Dendritic cell treated with granulocyte-macrophage colony-stimulating factor and Interleukin-4, amounts not matched to agents 40 ng/mL and 50 ng/mL, for 4 days (primary cell): ENCODE measurements at regions not wholly inside any gene's neighbourhood (a gene's known extent, or its start where the extent isn't known, plus 50 kb on each side); places are given as distances from the start of the nearest gene placed in this dataset.

ENCODE experiments used
- H3K27ac Mint-ChIP-seq: one replicate; pipeline ENCODE4 v1.8.0; 2022; ENCODE audit warnings: mild to moderate bottlenecking, mixed read lengths
- H3K27me3 Mint-ChIP-seq: one replicate; pipeline ENCODE4 v1.8.0; 2022; ENCODE audit warnings: mild to moderate bottlenecking, mixed read lengths
- H3K36me3 Mint-ChIP-seq: one replicate; pipeline ENCODE4 v1.8.0; 2022; ENCODE audit warnings: low read depth, mixed read lengths
- H3K4me1 Mint-ChIP-seq: one replicate; pipeline ENCODE4 v1.8.0; 2022; ENCODE audit warnings: low read depth, mixed read lengths
- H3K4me3 Mint-ChIP-seq: one replicate; pipeline ENCODE4 v1.8.0; 2022; ENCODE audit warnings: mild to moderate bottlenecking, moderate library complexity, mixed read lengths
- H3K9me3 Mint-ChIP-seq: one replicate; pipeline ENCODE4 v1.8.0; 2022; ENCODE audit warnings: mixed read lengths
- intact Hi-C: fragments of 100-400 bp; cut with micrococcal nuclease; formaldehyde crosslinking; loops from one replicate; pipeline ENCODE4 v1.15.0; 2022

DNA sequence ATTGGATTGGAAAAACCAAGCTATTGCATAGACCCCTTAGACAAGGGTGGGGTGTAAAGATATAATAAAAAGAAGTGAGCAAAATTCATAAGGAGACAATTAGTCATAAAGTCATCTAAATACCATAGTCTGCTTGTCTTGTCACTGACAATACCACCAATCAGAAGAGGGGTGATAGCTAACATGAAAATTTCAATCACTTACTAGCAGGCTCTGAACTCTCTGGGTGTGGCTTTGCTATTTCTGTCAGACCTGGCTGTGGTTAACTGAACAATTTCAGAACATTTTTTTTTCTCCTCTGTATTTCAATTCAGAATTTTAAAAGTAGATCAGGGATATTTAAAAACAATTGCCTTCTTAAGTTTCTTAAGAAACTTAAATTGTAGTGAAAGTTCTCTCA is 158.5 kb upstream of the PRMT6 start:
- no peaks in the 10 kb centered on the region for H3K4me1 Mint-ChIP-seq
- H3K9me3 Mint-ChIP-seq: no peaks in the 10 kb centered on the region
- no peaks in the 10 kb centered on the region for H3K36me3 Mint-ChIP-seq
- no peaks in the 10 kb centered on the region for H3K27me3 Mint-ChIP-seq
- intact Hi-C loops: no loop called here
- no peak overlapping the region for H3K4me3 Mint-ChIP-seq
- H3K27ac Mint-ChIP-seq: no peak overlapping the region

GRCh38 chr1:106899644-106900043 is 156.8 kb upstream of the PRMT6 start:
- H3K4me1 Mint-ChIP-seq: no peaks in the 10 kb centered on the region
- H3K27me3 Mint-ChIP-seq: no peaks in the 10 kb centered on the region
- intact Hi-C loops: no loop called here
- H3K4me3 Mint-ChIP-seq: no peak overlapping the region
- no peak overlapping the region for H3K27ac Mint-ChIP-seq
- peaks cover 6% of the 10 kb centered on the region for H3K9me3 Mint-ChIP-seq
- no peaks in the 10 kb centered on the region for H3K36me3 Mint-ChIP-seq

- Mint-ChIP-seq H3K4me1 (no peaks in the 10 kb centered on the region), H3K36me3 (no peaks in the 10 kb centered on the region), H3K4me3 (no peak overlapping the region), H3K27me3 (no peaks in the 10 kb centered on the region), H3K27ac (no peak overlapping the region), H3K9me3 (peaks cover 18% of the 10 kb centered on the region)
- intact Hi-C loops: no loop called here
These were observed 148.7 kb upstream of the PRMT6 start for GRCh38 chr1:106907795-106908194.

DNA sequence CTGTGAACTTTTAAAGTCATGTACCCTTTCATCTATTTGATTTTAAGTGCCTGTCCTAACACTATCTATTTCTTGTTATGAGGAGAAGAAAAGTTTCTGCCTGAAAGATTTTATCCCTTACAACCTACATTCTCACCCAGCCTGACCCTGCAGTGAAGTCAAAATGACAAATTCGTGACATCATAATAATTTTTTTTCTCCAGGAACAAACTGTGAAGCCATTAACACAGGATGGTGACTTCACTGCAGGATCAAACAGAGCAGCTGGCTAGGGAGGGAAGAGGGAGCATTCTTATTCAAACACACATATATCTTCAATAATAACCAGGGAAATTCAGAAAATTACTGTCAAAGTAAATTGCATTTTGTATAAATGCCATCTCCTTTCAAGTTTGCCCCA is 147.8 kb upstream of the PRMT6 start:
- Mint-ChIP-seq H3K27ac (no peak overlapping the region), H3K4me3 (no peak overlapping the region), H3K9me3 (peaks cover 18% of the 10 kb centered on the region), H3K27me3 (no peaks in the 10 kb centered on the region), H3K36me3 (no peaks in the 10 kb centered on the region), H3K4me1 (no peaks in the 10 kb centered on the region)
- intact Hi-C loops: no loop called here

DNA sequence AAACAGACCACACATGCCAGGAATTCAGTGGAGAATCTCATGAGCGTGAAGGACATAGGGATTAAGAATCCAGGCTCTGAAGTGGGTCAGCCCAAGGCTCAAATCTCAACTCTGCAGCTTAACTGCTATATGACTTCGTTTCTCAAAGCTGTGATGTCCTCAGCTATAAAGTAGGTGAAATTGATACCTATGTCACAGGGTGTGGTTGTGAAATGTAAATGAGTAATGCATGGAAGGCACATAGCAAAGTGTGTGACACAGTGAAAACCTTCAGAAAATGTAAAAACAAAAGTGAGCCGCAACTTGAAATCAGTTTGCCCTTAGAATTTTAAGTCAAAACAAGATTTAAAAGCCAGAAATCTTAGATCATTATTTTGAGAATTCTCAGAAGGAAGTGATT is 145.7 kb upstream of the PRMT6 start:
- Mint-ChIP-seq H3K27ac (no peak overlapping the region), H3K9me3 (peaks cover 1% of the 10 kb centered on the region), H3K4me3 (no peak overlapping the region), H3K36me3 (no peaks in the 10 kb centered on the region), H3K27me3 (no peaks in the 10 kb centered on the region), H3K4me1 (no peaks in the 10 kb centered on the region)
- intact Hi-C loops: no loop called here

DNA sequence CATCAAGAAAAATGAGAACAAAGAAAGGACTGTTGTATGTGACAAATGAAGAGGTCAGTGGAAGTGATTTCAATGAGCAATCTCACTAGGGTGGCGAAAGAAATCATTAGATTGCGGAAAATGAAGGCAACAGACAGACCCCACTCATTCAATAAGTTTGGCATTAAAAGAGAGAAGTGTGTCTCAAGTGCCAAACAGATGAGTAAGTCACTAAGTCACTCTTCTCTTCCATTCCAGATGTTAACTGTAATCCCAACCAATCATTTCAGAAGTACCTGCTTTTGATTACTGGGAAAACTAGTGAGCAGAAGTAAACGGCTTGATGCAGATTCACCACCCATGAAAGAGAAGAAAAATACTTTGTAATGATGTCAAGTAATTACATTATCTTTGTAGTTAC is 144.3 kb upstream of the PRMT6 start:
- Mint-ChIP-seq H3K27me3 (no peaks in the 10 kb centered on the region), H3K4me3 (no peak overlapping the region), H3K27ac (no peak overlapping the region), H3K4me1 (no peaks in the 10 kb centered on the region), H3K9me3 (no peaks in the 10 kb centered on the region), H3K36me3 (no peaks in the 10 kb centered on the region)
- intact Hi-C loops: no loop called here

DNA sequence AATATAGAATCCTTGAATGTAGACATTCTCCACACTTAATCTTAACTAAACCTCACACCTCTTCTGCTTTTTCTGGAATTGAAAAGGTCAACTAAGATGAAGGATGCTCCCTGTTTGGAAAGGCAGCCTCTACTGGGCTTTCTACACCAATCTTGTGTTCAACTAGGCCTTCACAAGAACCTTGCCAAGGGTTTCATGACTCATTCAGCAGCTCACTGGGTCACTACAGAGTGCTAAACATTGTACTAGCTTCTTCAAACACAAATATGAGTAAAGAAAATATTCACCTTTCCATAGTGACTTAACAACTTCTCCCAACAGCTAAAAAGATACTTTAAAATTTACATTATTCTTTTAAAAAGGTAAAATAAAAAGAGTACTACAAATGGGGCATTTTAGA is 135.3 kb upstream of the PRMT6 start:
- no peaks in the 10 kb centered on the region for H3K36me3 Mint-ChIP-seq
- intact Hi-C loops: no loop called here

GRCh38 chr1:106924360-106924759 is 132.1 kb upstream of the PRMT6 start:
- Mint-ChIP-seq H3K4me1 (no peaks in the 10 kb centered on the region), H3K4me3 (no peak overlapping the region), H3K27ac (no peak overlapping the region), H3K27me3 (no peaks in the 10 kb centered on the region), H3K9me3 (peaks cover 9% of the 10 kb centered on the region), H3K36me3 (no peaks in the 10 kb centered on the region)
- intact Hi-C loops: no loop called here

More for the DNA sequence above, 135.3 kb upstream of the PRMT6 start:
- Mint-ChIP-seq H3K27ac (no peak overlapping the region), H3K27me3 (no peaks in the 10 kb centered on the region), H3K4me1 (no peaks in the 10 kb centered on the region), H3K4me3 (no peak overlapping the region), H3K9me3 (peaks cover 9% of the 10 kb centered on the region)

GRCh38 chr1:106925750-106926149 is 130.7 kb upstream of the PRMT6 start:
- H3K36me3 Mint-ChIP-seq: no peaks in the 10 kb centered on the region
- no peaks in the 10 kb centered on the region for H3K4me1 Mint-ChIP-seq
- H3K4me3 Mint-ChIP-seq: no peak overlapping the region
- H3K27ac Mint-ChIP-seq: no peak overlapping the region
- no peaks in the 10 kb centered on the region for H3K27me3 Mint-ChIP-seq
- intact Hi-C loops: no loop called here
- H3K9me3 Mint-ChIP-seq: peaks cover 9% of the 10 kb centered on the region

- H3K27me3 Mint-ChIP-seq: no peaks in the 10 kb centered on the region
- H3K4me1 Mint-ChIP-seq: no peaks in the 10 kb centered on the region
- no peak overlapping the region for H3K27ac Mint-ChIP-seq
- no peaks in the 10 kb centered on the region for H3K36me3 Mint-ChIP-seq
- H3K9me3 Mint-ChIP-seq: peaks cover 9% of the 10 kb centered on the region
- intact Hi-C loops: no loop called here
- H3K4me3 Mint-ChIP-seq: no peak overlapping the region
These were observed 129.5 kb upstream of the PRMT6 start for GRCh38 chr1:106926803-106927582.

DNA sequence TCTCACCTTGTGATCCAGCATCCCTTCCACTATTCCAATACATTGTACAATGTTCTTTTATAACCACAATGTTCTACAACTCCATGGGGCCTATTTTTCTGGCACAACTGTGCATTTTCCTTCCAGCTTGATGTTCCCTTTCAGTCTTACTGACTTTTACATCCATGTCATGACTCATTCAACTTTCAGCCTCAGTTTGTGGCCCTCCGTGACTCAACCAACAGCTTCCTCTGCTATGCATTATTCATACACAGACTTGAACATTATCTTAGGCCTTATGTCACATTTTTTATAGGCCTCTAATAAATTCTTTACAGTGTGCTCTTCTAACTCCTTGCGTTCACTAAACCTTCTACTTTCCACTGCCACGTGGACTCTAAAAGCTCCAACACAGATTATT is 119.4 kb upstream of the PRMT6 start:
- Mint-ChIP-seq H3K9me3 (peaks cover 27% of the 10 kb centered on the region), H3K4me3 (no peak overlapping the region), H3K27me3 (no peaks in the 10 kb centered on the region), H3K27ac (no peak overlapping the region), H3K4me1 (no peaks in the 10 kb centered on the region), H3K36me3 (no peaks in the 10 kb centered on the region)
- intact Hi-C loops: no loop called here

- intact Hi-C loops: no loop called here
- Mint-ChIP-seq H3K4me1 (no peaks in the 10 kb centered on the region), H3K27ac (no peak overlapping the region), H3K9me3 (no peaks in the 10 kb centered on the region), H3K4me3 (no peak overlapping the region), H3K36me3 (no peaks in the 10 kb centered on the region), H3K27me3 (no peaks in the 10 kb centered on the region)
These were observed 111.8 kb upstream of the PRMT6 start for GRCh38 chr1:106944721-106945120.

DNA sequence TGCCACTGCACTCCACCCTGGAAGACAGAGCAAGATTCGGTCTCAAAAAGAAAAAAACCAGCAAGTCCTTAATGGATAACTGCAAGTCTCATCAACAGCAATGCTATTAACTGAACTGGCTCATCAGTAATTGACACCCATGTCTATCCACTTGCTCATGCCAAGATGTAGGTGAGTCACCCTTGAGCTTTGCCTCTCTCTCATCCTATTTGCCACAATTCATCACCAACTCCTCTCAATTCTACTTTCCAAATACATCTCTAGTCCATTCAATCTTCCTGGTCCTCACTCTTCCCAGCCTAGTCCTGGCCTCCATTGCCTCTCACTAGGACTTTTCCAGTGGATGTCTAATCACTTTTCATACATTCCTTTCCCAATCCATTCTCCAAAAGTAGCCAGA is 103.7 kb upstream of the PRMT6 start:
- intact Hi-C loops: no loop called here
- no peak overlapping the region for H3K27ac Mint-ChIP-seq
- H3K4me1 Mint-ChIP-seq: no peaks in the 10 kb centered on the region
- H3K36me3 Mint-ChIP-seq: no peaks in the 10 kb centered on the region
- no peak overlapping the region for H3K4me3 Mint-ChIP-seq
- H3K27me3 Mint-ChIP-seq: no peaks in the 10 kb centered on the region
- H3K9me3 Mint-ChIP-seq: no peaks in the 10 kb centered on the region

DNA sequence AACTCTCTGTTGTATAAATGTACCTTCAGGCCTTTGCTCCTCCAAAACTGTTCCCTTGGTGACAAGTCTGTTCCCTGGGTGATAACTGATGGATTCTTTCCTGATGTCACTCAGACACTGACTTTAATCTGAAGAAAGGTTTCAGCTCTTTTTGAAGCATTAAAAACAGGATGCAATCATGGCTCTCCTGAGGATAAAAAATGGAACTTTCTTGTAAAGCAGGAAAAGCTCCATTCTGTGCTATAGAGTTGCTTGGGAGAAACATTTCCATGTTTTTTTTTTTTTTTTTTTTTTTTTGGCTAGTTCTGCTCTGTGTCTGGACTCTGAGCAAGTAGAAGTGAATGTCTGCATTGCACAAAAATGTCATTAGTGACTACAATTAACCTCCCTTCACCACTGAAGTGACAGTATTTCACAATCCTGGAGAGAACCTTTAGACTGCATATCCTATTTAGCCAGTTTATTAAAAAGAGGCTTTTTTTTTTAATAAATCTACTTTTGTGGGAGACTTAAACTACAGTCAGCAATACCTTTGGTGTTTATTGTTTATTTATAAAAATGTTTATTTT is 101.7 kb upstream of the PRMT6 start:
- no peak overlapping the region for H3K27ac Mint-ChIP-seq
- no peak overlapping the region for H3K4me3 Mint-ChIP-seq
- no peaks in the 10 kb centered on the region for H3K9me3 Mint-ChIP-seq
- intact Hi-C loops: no loop called here
- H3K4me1 Mint-ChIP-seq: no peaks in the 10 kb centered on the region
- no peaks in the 10 kb centered on the region for H3K27me3 Mint-ChIP-seq
- no peaks in the 10 kb centered on the region for H3K36me3 Mint-ChIP-seq

- H3K27me3 Mint-ChIP-seq: no peaks in the 10 kb centered on the region
- H3K4me3 Mint-ChIP-seq: no peak overlapping the region
- H3K4me1 Mint-ChIP-seq: no peaks in the 10 kb centered on the region
- H3K27ac Mint-ChIP-seq: no peak overlapping the region
- intact Hi-C loops: no loop called here
- no peaks in the 10 kb centered on the region for H3K9me3 Mint-ChIP-seq
- H3K36me3 Mint-ChIP-seq: no peaks in the 10 kb centered on the region
These were observed 99.8 kb upstream of the PRMT6 start for GRCh38 chr1:106956721-106957120.
